ENCODE measurements at regions not wholly inside any gene's neighbourhood (a gene's known extent, or its start where the extent isn't known, plus 50 kb on each side); places are given as distances from the start of the nearest gene placed in this dataset.

DNA sequence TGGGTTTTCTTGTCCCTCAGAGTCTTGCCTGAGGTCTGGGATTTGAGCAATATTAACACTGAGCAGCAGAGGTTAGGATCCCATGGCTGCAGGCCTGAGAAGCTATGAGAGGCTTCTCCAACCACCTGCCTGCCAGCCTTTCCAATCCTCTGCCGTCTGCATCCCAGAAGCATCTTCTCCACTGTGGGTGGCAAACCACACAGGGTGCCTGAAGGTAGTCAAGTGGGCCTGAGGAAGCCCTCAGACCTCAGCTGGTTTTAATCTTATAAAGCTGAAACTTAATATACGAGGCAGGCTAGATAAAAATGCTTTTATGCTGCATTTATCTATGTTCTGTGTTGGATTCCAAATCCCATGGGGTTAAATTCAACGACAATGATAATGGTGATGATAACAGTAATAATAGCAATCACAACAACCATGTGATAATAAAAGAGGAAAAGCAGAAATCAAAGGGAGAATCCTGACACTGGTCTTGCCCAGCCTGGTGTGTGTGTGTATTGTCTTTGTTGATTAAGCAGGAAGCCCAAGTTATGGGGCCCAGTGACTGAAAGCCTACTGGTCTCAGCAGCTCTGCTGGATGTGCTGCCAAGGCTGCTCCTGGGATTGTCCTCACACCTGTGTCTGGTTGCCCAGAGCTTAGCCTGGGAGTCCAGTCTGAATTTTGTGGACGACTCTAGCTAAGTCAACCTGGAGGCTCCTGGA is 59.7 kb upstream of the LDAH start:
- DNase-seq, result no peak
- Mint-ChIP-seq H3K27me3 (peaks cover 2% of the 10 kb centered on the region), H3K9me3 (no peaks in the 10 kb centered on the region), H3K4me3 (no peak overlapping the region), H3K27ac (no peak overlapping the region), H3K4me1 (no peaks in the 10 kb centered on the region), H3K36me3 (ENCODE audit: low read depth) (no peaks in the 10 kb centered on the region)
- intact Hi-C loops (cut with micrococcal nuclease), result no loop called here

DNA sequence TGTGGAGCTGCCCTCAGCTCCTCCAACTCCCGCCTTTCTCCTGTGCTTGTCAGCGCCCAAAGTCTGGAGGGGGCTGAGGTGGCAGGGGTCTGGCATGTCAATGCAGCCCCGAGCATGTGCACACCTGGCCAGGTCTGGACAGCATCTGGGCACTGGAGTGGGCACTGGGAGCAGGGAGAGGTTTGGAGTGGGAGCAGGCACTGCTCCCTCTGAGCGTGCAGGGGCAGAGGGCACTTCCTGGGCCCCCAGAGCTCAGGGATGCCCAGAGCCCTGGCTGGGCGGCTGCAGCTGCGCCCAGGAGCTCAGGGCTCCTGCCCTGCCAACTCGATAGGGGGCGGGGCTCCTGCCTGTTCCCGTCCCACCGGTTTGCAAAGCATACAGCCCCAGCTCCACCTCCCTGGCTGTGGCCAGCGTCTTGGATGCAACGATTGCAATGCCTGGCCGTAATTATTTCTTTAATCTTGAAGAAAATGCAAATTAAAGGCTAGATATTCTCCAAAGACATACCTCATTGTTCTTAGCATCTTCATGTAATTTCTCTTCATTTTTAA is 57.4 kb upstream of the LDAH start:
- H3K9me3 Mint-ChIP-seq, result no peaks in the 10 kb centered on the region
- H3K4me3 Mint-ChIP-seq, result no peak overlapping the region
- H3K27ac Mint-ChIP-seq, result no peak overlapping the region
- intact Hi-C loops (cut with micrococcal nuclease), result no loop called here
- no peaks in the 10 kb centered on the region for H3K36me3 Mint-ChIP-seq (ENCODE audit: low read depth)
- H3K27me3 Mint-ChIP-seq, result peaks cover 2% of the 10 kb centered on the region
- no peaks in the 10 kb centered on the region for H3K4me1 Mint-ChIP-seq
- no peak for DNase-seq

DNA sequence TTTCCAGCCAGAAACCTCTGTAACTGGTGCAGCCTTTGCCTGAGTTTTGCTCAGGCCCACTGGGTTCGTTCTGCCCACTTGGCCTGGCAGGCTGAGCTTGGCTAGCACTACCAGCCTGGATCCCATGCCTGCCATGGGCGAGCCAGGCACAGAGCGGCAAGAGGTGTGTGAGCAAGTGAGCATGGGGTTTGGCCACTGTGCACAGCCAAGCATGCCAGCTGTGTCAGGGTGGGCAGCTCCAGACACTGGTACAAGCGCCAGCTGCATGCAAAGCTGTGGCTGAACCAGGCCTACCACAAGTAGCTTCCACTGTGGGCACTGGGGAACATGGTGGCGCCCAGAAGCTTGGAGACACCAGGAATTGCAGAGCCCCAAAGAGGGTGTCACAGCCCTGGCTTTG is 56.3 kb upstream of the LDAH start:
- Mint-ChIP-seq H3K36me3 (ENCODE audit: low read depth) (no peaks in the 10 kb centered on the region), H3K27ac (no peak overlapping the region), H3K9me3 (no peaks in the 10 kb centered on the region), H3K27me3 (peaks cover 4% of the 10 kb centered on the region), H3K4me3 (no peak overlapping the region), H3K4me1 (no peaks in the 10 kb centered on the region)
- DNase-seq, result no peak
- intact Hi-C loops (cut with micrococcal nuclease), result no loop called here

DNA sequence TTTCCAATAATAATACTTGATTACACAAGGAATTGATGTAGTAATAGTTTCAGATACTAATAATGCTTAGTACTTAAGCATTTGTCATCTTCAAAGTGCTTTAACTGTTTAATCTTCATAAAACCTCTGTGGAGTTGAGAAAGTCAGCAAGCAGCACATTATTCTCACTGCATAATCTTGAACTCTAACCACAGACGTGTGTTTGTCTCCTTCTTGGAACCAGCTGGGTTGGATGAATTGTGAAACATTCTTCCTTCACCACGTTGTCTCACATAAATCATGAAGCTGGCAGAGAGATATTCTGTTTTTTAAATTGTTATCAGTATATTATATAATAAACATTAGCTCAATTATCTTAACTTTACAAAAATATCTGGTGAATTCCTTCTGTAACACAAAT is 55.1 kb upstream of the LDAH start:
- Mint-ChIP-seq H3K27ac (no peak overlapping the region), H3K27me3 (peaks cover 12% of the 10 kb centered on the region), H3K4me3 (no peak overlapping the region), H3K4me1 (no peaks in the 10 kb centered on the region), H3K9me3 (no peaks in the 10 kb centered on the region), H3K36me3 (ENCODE audit: low read depth) (no peaks in the 10 kb centered on the region)
- DNase-seq, result peak; percentile 20
- intact Hi-C loops (cut with micrococcal nuclease), result no loop called here
